ENCODE measurements at regions not wholly inside any gene's neighbourhood (a gene's known extent, or its start where the extent isn't known, plus 50 kb on each side); places are given as distances from the start of the nearest gene placed in this dataset.

DNA sequence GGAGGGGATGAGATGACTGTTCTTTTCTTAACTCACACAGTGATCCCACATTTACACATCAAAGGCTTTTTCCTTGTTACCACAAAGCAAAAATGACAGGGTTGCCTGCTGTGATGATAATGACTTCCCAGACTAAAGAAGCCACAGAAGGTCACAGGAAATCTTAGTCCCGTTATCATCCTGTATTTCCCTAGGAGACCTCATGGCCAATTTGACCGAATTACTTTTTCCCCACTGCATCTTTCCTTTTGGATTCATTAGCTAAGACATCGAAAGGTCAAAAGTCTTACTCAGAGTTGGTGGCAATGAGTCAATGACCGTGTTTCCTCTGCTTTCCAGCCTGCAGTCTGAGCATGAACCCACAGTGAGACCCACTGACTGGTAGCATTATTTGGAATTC, 130.1 kb upstream of the INHBA start:
- DNase-seq (ENCODE audit: low read depth, low spot score), result no peak

- no peak for DNase-seq (ENCODE audit: low read depth, low spot score)
These were observed 127.4 kb upstream of the INHBA start for GRCh38 chr7:41830271-41830670.

- no peak for DNase-seq (ENCODE audit: low read depth, low spot score)
These were observed 126.0 kb upstream of the INHBA start for GRCh38 chr7:41828911-41829310.

- no peak for DNase-seq (ENCODE audit: low read depth, low spot score)
These were observed 123.8 kb upstream of the INHBA start for GRCh38 chr7:41826641-41827040.

- DNase-seq (ENCODE audit: low read depth, low spot score), result no peak
These were observed 123.1 kb upstream of the INHBA start for GRCh38 chr7:41825927-41826480.

DNA sequence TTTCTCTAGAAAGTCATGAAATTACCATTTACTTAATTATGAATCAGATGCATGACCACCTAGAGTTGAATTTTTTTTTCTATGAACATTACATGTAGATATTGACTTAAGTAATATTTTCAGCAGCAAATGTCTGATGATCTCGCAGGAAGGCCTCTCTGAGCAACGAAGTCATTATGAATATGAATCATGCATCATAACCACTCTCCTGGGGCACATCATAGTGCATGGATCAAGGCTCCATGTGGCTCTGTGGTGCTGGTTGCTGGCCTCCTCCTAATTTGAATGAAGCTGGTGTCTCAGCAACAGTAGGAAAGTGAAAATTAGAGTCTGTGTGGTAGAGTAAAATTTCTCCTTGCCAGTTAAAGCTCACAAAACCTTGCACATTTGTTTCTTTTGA, 121.4 kb upstream of the INHBA start:
- no peak for DNase-seq (ENCODE audit: low read depth, low spot score)

DNA sequence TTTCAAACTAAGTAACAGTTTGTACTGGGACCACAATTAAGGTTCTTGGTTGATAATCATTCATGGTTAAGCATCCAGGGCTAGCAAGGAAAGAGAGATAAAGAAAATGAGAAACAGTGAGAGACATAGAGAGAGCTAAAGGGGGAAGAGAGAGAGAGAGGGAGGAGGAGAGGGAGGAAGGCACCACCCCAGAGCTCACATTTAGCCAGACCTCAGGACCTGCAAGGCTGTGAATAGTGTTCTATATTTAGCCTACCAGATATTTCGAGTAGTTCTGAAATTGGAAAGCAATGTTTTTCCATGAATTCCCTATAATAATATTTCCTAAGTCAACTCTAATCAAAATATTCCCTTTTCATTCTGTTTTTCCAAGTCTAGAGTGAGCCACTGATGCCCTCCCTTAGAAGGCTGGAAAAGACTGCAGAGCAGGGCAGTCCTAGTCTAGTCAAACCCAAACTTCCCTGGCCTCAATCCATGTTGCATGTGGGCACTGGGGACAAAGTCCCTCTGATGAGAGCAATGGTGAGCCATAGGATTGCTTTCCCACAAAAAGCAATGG, 119.4 kb upstream of the INHBA start:
- no peak for DNase-seq (ENCODE audit: low read depth, low spot score)

DNA sequence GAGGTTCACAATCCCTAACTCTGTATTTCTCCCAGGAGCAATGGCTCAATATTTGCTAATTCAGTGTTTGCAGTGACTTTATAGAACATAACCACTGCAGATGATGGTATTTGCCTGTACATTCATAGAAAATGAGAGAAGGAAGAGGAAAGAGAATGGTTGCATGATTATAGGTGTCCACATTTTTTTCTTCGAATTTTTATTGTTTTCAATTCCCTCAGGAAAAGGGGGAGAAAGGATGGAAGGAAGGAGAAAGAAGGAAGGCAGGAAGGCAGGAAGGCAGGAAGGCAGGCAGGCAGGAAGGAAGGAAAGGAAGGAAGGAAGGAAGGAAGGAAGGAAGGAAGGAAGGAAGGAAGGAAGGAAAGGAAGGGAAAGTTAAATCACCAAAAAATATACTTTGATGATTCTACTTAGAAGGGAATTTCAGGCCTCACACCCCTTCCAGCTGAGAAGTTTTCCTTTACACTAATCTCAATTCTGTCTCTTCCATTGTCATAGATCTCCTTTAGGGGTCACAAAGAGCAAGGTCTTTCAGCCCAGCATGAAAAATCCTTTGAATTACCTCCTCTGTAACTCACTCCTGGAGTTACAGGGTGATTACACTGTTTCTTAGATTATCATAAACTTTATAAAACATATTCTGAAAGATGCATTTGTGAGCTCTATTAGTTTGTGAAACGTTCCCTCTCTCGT, 118.8 kb upstream of the INHBA start:
- DNase-seq (ENCODE audit: low read depth, low spot score), result no peak

GRCh38 chr7:41820111-41820671, 117.3 kb upstream of the INHBA start:
- no peak for DNase-seq (ENCODE audit: low read depth, low spot score)

- DNase-seq (ENCODE audit: low read depth, low spot score), result no peak
These were observed 116.8 kb upstream of the INHBA start for GRCh38 chr7:41819645-41820044.

DNA sequence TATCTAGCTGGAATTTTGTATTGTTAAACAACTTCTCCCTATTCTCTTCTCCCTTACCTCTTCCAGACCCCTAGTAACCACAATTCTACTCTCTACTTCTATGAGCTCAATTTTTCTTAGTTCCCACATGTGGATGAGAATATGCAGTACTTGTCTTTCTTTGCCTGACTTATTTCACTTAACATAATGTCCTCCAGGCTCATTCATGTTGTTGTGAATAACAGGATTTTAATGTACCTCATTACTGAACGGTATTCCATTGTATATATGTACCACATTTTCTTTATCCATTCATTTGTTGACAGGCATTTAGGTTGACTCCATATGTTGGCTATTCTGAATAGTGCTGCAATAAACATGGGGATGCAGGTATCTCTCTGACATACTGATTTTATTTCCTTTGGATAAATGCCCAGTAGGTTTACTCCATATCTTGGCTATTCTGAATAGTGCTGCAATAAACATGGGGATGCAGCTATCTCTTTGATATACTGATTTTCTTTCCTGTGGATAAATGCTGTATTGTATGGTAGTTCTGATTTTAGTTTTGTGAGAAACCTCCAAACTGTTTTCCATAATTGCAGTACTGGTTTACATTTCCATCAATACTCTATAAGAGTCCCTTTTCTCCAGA, 116.0 kb upstream of the INHBA start:
- DNase-seq (ENCODE audit: low read depth, low spot score), result no peak

DNA sequence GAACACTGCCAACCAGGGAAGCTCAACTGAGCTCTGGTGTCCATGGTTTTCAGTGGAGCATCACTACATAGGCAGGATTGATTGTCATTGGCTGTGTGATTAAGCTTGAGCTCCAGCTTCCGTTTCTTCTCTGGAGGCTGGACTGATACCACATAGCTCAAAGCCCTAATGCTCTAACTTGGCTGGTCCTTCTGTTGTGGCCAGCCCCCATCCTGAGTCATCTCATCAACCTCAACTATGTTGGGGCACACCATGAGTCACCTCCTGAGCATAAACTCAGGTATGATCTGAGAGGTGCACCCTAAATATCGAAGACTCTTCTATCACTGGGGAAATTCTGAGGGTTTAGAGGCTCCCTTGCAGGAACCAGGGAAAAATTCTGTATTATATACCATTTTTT, 114.5 kb upstream of the INHBA start:
- no peak for DNase-seq (ENCODE audit: low read depth, low spot score)

- DNase-seq (ENCODE audit: low read depth, low spot score), result no peak
These were observed 113.2 kb upstream of the INHBA start for GRCh38 chr7:41816111-41816510.

DNA sequence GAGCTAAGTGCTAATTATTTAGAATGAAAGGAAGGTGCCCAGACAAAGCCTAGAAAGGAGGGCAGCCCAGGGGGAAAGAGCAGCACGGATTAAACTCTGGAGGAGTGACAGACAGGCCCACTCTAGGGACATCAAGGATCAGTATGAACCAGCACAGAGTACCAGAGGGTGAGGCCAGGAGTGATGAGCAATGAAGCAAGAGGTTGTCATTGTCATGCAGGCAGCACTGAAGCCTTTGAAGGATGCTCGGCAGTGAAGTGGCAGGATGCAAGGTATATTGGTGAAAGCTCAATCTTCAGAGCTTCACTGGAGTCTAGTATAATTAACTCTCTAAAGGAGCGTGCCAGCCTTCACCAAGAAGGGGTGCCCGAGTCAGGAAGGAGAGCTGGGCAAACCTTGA, 112.0 kb upstream of the INHBA start:
- DNase-seq (ENCODE audit: low read depth, low spot score), result no peak

- DNase-seq (ENCODE audit: low read depth, low spot score), result no peak
These were observed 110.4 kb upstream of the INHBA start for GRCh38 chr7:41813286-41813685.

- no peak for DNase-seq (ENCODE audit: low read depth, low spot score)
These were observed 109.1 kb upstream of the INHBA start for GRCh38 chr7:41811941-41812340.

DNA sequence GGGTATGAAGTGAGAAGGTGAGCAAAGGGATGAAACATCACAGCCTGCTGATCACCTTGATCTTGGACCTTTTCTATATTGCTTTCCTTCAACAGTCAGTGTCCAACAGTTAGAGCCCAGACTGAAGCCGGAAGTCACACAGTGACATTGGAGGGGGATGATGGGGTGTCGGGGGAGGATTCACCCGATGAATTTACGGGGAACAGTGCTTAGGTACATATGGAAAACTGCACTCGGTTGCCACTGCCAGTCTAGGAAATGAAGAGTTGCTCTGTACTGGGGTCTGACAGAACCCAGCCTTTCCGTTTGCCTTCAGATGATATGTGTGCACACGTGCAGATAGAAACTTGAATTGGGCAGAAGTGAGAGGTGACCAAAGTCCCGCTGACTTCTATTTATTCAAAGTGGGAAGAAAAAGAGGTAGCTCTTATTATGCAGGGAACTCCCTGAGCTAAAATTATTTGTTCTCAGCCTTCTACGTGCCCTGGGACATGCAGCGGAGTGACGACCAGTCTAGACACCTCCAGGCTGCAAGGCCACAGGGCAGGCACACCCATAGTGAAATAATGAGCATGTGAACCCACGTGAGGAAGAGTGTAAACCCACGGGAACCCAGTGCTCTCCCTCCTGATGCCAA, 107.2 kb upstream of the INHBA start:
- no peak for DNase-seq (ENCODE audit: low read depth, low spot score)

- no peak for DNase-seq (ENCODE audit: low read depth, low spot score)
These were observed 106.6 kb upstream of the INHBA start for GRCh38 chr7:41809529-41809939.

DNA sequence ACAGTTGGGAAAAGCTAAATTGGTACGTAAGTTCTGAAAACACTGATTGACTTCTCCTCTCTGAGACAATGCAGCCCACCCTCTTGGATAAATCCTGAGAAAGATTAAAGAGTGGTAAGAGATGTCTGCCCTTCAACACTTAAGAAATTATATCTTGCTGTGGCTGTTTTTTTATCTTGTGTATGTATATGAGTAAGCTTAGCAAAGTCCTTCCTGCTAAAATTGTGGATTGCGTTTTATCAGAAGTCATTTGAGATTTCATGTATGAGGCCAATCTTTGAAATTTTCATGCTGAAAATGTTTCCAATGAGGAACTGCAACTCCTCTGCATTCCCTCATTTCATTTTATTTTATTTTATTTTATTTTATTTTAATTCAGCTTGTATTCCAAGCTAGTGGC, 106.2 kb upstream of the INHBA start:
- no peak for DNase-seq (ENCODE audit: low read depth, low spot score)

DNA sequence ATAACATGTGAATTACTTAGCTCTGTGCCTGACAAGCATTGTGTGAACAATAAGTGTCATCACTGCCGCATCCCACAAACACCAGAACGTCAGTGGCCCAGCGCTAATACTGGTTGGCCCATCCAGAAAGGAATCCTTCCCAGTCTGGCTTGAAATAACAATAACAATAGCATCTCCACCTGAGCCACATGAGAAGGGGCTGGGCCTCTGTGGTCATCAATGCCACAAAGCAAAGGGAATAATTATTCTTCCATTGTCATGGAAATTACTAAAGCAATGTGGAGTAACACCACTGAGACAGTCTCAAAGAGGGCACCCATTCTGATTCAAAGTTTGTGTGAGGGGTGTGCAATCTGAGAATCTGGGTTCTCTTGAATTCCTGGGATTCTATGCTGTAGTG, 105.7 kb upstream of the INHBA start:
- no peak for DNase-seq (ENCODE audit: low read depth, low spot score)

DNA sequence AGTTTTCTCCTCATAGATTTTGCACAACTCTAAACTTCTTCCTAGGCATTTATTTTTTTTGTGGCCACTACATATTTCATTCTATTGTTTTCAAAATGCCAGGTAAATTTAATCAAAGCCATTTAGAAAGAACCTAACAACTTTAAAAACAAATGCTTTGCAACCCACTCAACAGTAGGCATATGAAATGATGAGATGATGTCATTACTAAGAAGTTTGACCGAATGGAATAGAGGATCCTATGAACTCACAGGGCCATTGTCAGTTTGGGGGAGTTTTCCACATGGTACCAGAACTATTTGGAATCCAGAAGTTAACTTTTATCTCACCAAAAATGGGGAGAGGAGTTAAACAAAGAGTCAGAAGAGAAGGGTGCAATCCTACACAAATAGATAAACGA, 100.7 kb upstream of the INHBA start:
- DNase-seq (ENCODE audit: low read depth, low spot score), result no peak

- DNase-seq (ENCODE audit: low read depth, low spot score), result no peak
These were observed 93.4 kb upstream of the INHBA start for GRCh38 chr7:41796331-41796730.

All from smooth muscle cell of the brain vasculature (primary cell).